K562 (cell line): ENCODE measurements at regions not wholly inside any gene's neighbourhood (a gene's known extent, or its start where the extent isn't known, plus 50 kb on each side); places are given as distances from the start of the nearest gene placed in this dataset.

Experiments
- ATAC-seq: fragments of 200-7000 bp; cut with Tn5 transposase; 3 replicates; pipeline ENCODE4 v1.9.1; 2020; ENCODE audit warnings: moderate library complexity
- BruUV-seq: library from RNA; stranded (reverse); fragments of 400-500 nt; replicated peaks from 2 replicates; lab custom pipeline; 2021; lab: Mats Ljungman, UMichigan
- CTCF ChIA-PET: fragments of 300-600 bp; formaldehyde crosslinking; extraction: SDS; loops from one replicate; lab custom pipeline; 2021; ENCODE audit warnings: low intra/inter-chr PET ratio; lab: Yijun Ruan, JAX
- POLR2A ChIA-PET: fragments of 300-600, 350-650 bp; sonication (Branson Sonifier 250); formaldehyde crosslinking; extraction: SDS; loops from one replicate; lab custom pipeline; 2021; ENCODE audit warnings: antibody characterized with exemption, inconsistent platforms; lab: Yijun Ruan, JAX
- DNase-seq, 4 experiments: peaks; one replicate each; pipeline versions ENCODE4 v3.0.0 to v3.0.0-alpha.2; 2011 to 2018; ENCODE audit warnings: low spot score in 3 of 4, mixed read lengths in 3 of 4; ENCODE audit errors: extremely low read depth in 1 of 4
- FAIRE-seq: peaks from 2 replicates; lab custom pipeline; 2011; peaks lifted over from hg19 to GRCh38; lab: Jason Lieb, UNC
- H2AFZ ChIP-seq: 2 replicates; pipeline ENCODE4 v1.6.0; 2011; ENCODE audit warnings: low read depth, low read length, control low read depth, inconsistent platforms
- H3K27ac ChIP-seq: fragments of 200-600 bp; 3 replicates; pipeline ENCODE4 v1.8.0; 2011; ENCODE audit warnings: low read depth, mild to moderate bottlenecking, control low read depth, inconsistent platforms, low read length, moderate library complexity, mixed read lengths; ENCODE audit errors: extremely low read depth
- H3K27me3 ChIP-seq, 2 experiments: fragments of 300-600 bp in 1 of 2; 2 replicates in 1 of 2; 3 replicates in 1 of 2; pipeline versions ENCODE4 v1.6.0 to v1.8.0; 2011; ENCODE audit warnings: inconsistent platforms in 2 of 2, low read length in 2 of 2, mild to moderate bottlenecking in 1 of 2, mixed read lengths in 1 of 2, moderate library complexity in 1 of 2; ENCODE audit not compliant: control insufficient read depth in 2 of 2, insufficient read depth in 2 of 2
- H3K36me3 ChIP-seq: fragments of 300-600 bp; 3 replicates; pipeline ENCODE4 v1.8.0; 2011; ENCODE audit warnings: mild to moderate bottlenecking, low read length, inconsistent platforms; ENCODE audit not compliant: control insufficient read depth, insufficient read depth
- H3K4me1 ChIP-seq, 2 experiments: fragments of 200-600 bp in 1 of 2; replicated peaks in 1 of 2; 2 replicates in 1 of 2; 3 replicates in 1 of 2; pipeline versions ENCODE4 v1.5.1 to v1.8.0; 2011; ENCODE audit warnings: inconsistent platforms in 2 of 2, low read length in 2 of 2, mild to moderate bottlenecking in 1 of 2, mixed read lengths in 1 of 2, moderate library complexity in 1 of 2; ENCODE audit not compliant: control insufficient read depth in 2 of 2, insufficient read depth in 2 of 2
- H3K4me2 ChIP-seq: 2 replicates; pipeline ENCODE4 v1.6.1; 2011; ENCODE audit warnings: low read length, control low read depth, inconsistent platforms, mixed read lengths; ENCODE audit not compliant: insufficient read depth
- H3K4me3 ChIP-seq: fragments of 200-600 bp; sonication (generic), shearing (Covaris generic); 2 replicates; pipeline ENCODE4 v1.5.1; 2016; ENCODE audit warnings: control low read depth, inconsistent platforms
- H3K79me2 ChIP-seq: fragments of 200-600 bp; 3 replicates; pipeline ENCODE4 v1.8.0; 2011; ENCODE audit warnings: low read length, inconsistent platforms; ENCODE audit not compliant: control insufficient read depth, insufficient read depth
- H3K9ac ChIP-seq, 2 experiments: 2 replicates each; pipeline versions ENCODE4 v1.6.0 to v1.6.1; 2011; ENCODE audit warnings: low read depth in 2 of 2, low read length in 2 of 2, control low read depth in 1 of 2, inconsistent platforms in 1 of 2, mild to moderate bottlenecking in 1 of 2, mixed read lengths in 1 of 2; ENCODE audit not compliant: insufficient read depth in 1 of 2
- H3K9me1 ChIP-seq: one replicate; pipeline ENCODE4 v1.6.0; 2011; ENCODE audit warnings: inconsistent platforms, mild to moderate bottlenecking, low read length, moderate library complexity; ENCODE audit not compliant: control insufficient read depth, insufficient read depth
- H3K9me3 ChIP-seq: replicated peaks from 2 replicates; pipeline ENCODE4 v1.5.1; 2011; ENCODE audit warnings: low read depth, low read length, inconsistent platforms; ENCODE audit not compliant: control insufficient read depth, insufficient read depth
- H4K20me1 ChIP-seq: replicated peaks from 2 replicates; pipeline ENCODE4 v1.6.1; 2011; ENCODE audit warnings: low read length, inconsistent platforms, mixed read lengths; ENCODE audit not compliant: control insufficient read depth, insufficient read depth
- CBFB ChIP-seq: sonication (generic); formaldehyde crosslinking; IDR thresholded peaks from 2 replicates; pipeline ENCODE4 v1.4.0; 2020; ENCODE audit warnings: mild to moderate bottlenecking, missing genetic modification reagents
- CEBPB ChIP-seq: fragments of 450-650 bp; IDR thresholded peaks from 2 replicates; pipeline ENCODE4 v1.6.1; 2016; ENCODE audit warnings: missing genetic modification characterization, missing compliant biosample characterization
- CEBPG ChIP-seq, 3 experiments: fragments of 200-800 bp in 1 of 3; sonication (Bioruptor generic) in 1 of 3; sonication (generic) in 1 of 3; formaldehyde crosslinking in 1 of 3; IDR thresholded peaks in 2 of 3; conservative IDR thresholded peaks in 1 of 3; 2 replicates each; pipeline versions ENCODE4 v1.6.1 to v1.8.0; 2016 to 2022; ENCODE audit warnings: missing compliant biosample characterization in 2 of 3, missing genetic modification characterization in 2 of 3, mild to moderate bottlenecking in 1 of 3, missing genetic modification reagents in 1 of 3
- HNRNPK ChIP-seq: fragments of 200-400 bp; formaldehyde crosslinking; IDR thresholded peaks from one replicate; pipeline ENCODE4 v1.6.1; 2018; ENCODE audit warnings: mild to moderate bottlenecking, low read depth, low read length; ENCODE audit not compliant: poor library complexity, severe bottlenecking
- MIER1 ChIP-seq: fragments of 450-650 bp; IDR thresholded peaks from 2 replicates; pipeline ENCODE4 v1.6.1; 2016; ENCODE audit warnings: antibody characterized with exemption, mild to moderate bottlenecking, low read depth
- NR2C2 ChIP-seq, 2 experiments: fragments of 200-800 bp in 1 of 2; sonication (Bioruptor generic) in 1 of 2; sonication (generic) in 1 of 2; formaldehyde crosslinking in 1 of 2; IDR thresholded peaks; 2 replicates each; pipeline versions ENCODE4 v1.6.1 to v1.8.0; 2016 to 2022; ENCODE audit warnings: mild to moderate bottlenecking in 1 of 2, missing compliant biosample characterization in 1 of 2, missing genetic modification characterization in 1 of 2, missing genetic modification reagents in 1 of 2
- PRMT5 ChIP-seq: sonication (generic); formaldehyde crosslinking; IDR thresholded peaks from 2 replicates; pipeline ENCODE4 v1.5.0; 2020; ENCODE audit warnings: missing genetic modification reagents
- RAD21 ChIP-seq, 2 experiments: fragments of 250-450 bp in 1 of 2; fragments of 450-650 bp in 1 of 2; sonication (Bioruptor Pico) in 1 of 2; formaldehyde crosslinking in 1 of 2; IDR thresholded peaks in 1 of 2; conservative IDR thresholded peaks in 1 of 2; 2 replicates each; pipeline versions ENCODE4 v1.4.0 to v1.8.0; 2020 to 2022; ENCODE audit warnings: mild to moderate bottlenecking in 2 of 2, moderate library complexity in 1 of 2
- TFAM ChIP-seq: fragments of 250-450 bp; sonication (Bioruptor Pico); conservative IDR thresholded peaks from 2 replicates; pipeline ENCODE4 v1.5.0; 2021; ENCODE audit warnings: mild to moderate bottlenecking, moderate library complexity
- XRCC3 ChIP-seq: fragments of 450-650 bp; IDR thresholded peaks from 2 replicates; pipeline ENCODE4 v1.6.1; 2017; ENCODE audit warnings: mild to moderate bottlenecking, moderate library complexity
- ZFP36 ChIP-seq: fragments of 150-350 bp; IDR thresholded peaks from 2 replicates; pipeline ENCODE4 v1.6.1; 2018; ENCODE audit warnings: low read length, low read depth; ENCODE audit not compliant: partially characterized antibody
- ZSCAN29 ChIP-seq: fragments of 450-650 bp; IDR thresholded peaks from 2 replicates; pipeline ENCODE4 v1.6.1; 2017
- WGBS: fragments of 100-300 bp; shearing (Covaris generic); methylation state at CpG from one replicate; pipeline ENCODE4 v1.1.6; 2016; ENCODE audit warnings: low coverage, mixed read lengths; ENCODE audit not compliant: insufficient coverage; ENCODE audit errors: missing lambda C conversion rate; 5-methylcytosine and 5-hydroxymethylcytosine counted together
- in situ Hi-C: fragments of 300-500 bp; cut with MboI; formaldehyde crosslinking; loops from 4 replicates; pipeline ENCODE4 v1.15.0; 2018; ENCODE audit warnings: inconsistent platforms, mixed read lengths
- intact Hi-C: fragments of 100-400 bp; cut with micrococcal nuclease; formaldehyde crosslinking; loops from 2 replicates; pipeline ENCODE4 v1.14.2; 2022
- TF ChIP-seq, protein P1 (sequence below), 2 experiments: fragments of 150-350 bp in 1 of 2; IDR thresholded peaks; 2 replicates each; pipeline ENCODE4 v1.6.1; 2012 to 2016; ENCODE audit warnings: low read depth in 2 of 2, low read length in 2 of 2, mild to moderate bottlenecking in 1 of 2, moderate library complexity in 1 of 2

- Histone ChIP-seq H3K9me1 (no peaks in the 10 kb centered on the region), H3K9me3 (0 out of 2 replicates have a peak, but pooled peaks cover 2% of the 10 kb centered on the region), H3K79me2 (no peaks in the 10 kb centered on the region), H4K20me1 (no peaks in the 10 kb centered on the region), H3K27me3 (no peaks in the 10 kb centered on the region), H3K9ac (no peak overlapping the region), H3K4me2 (no peak overlapping the region), H3K36me3 (no peaks in the 10 kb centered on the region), H3K27ac (no peak overlapping the region), H3K4me3 (no peak overlapping the region), H3K4me1 (no peaks in the 10 kb centered on the region), H2AFZ (no peak overlapping the region)
- BruUV-seq, result no TSS peak
- TF ChIP-seq XRCC3 (no peak), HNRNPK (no peak), MIER1 (no peak), PRMT5 (CRISPR knock-in tag) (no peak), TFAM (CRISPR knock-in tag) (no peak), ZSCAN29 (no peak), ZFP36 (no peak), RAD21 (CRISPR knock-in tag; conservative IDR thresholded peaks at IDR 0.05 in 1 of 2, IDR thresholded peaks at IDR 0.05 in 1 of 2) (no peak), CEBPG (CRISPR knock-in tag; IDR thresholded peaks at IDR 0.05) (no peak), CEBPG (tag; conservative IDR thresholded peaks at IDR 0.05 in 1 of 2, IDR thresholded peaks at IDR 0.05 in 1 of 2) (peak; percentile 29 to 82; a peak in 2 of 4 replicates), CBFB (CRISPR knock-in tag) (no peak), CEBPB (tag) (peak; percentile 83), NR2C2 (CRISPR knock-in tag; IDR thresholded peaks at IDR 0.05) (no peak), NR2C2 (tag; IDR thresholded peaks at IDR 0.05) (no peak)
- TF ChIP-seq, protein P1, sequence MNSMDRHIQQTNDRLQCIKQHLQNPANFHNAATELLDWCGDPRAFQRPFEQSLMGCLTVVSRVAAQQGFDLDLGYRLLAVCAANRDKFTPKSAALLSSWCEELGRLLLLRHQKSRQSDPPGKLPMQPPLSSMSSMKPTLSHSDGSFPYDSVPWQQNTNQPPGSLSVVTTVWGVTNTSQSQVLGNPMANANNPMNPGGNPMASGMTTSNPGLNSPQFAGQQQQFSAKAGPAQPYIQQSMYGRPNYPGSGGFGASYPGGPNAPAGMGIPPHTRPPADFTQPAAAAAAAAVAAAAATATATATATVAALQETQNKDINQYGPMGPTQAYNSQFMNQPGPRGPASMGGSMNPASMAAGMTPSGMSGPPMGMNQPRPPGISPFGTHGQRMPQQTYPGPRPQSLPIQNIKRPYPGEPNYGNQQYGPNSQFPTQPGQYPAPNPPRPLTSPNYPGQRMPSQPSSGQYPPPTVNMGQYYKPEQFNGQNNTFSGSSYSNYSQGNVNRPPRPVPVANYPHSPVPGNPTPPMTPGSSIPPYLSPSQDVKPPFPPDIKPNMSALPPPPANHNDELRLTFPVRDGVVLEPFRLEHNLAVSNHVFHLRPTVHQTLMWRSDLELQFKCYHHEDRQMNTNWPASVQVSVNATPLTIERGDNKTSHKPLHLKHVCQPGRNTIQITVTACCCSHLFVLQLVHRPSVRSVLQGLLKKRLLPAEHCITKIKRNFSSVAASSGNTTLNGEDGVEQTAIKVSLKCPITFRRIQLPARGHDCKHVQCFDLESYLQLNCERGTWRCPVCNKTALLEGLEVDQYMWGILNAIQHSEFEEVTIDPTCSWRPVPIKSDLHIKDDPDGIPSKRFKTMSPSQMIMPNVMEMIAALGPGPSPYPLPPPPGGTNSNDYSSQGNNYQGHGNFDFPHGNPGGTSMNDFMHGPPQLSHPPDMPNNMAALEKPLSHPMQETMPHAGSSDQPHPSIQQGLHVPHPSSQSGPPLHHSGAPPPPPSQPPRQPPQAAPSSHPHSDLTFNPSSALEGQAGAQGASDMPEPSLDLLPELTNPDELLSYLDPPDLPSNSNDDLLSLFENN (IDR thresholded peaks at IDR 0.05; ENCODE audit: low read depth in 2 of 2, low read length in 2 of 2), result no peak
- FAIRE-seq (no peak), DNase-seq (no peak), ATAC-seq (no peak)
- 0% methylated on average over 2 of the region's 2 CpGs for WGBS
- in situ Hi-C loops, result no loop called here
- intact Hi-C loops, result no loop called here
- POLR2A ChIA-PET, result interaction anchor here (0.6 kb wide), 1 partner anchor 14 kb away, joined by 3 read pairs; no protein-coding TSS in a partner anchor
- CTCF ChIA-PET, result no interaction called here
Measured at GRCh38 chr7:71055504-71055903, 76.4 kb upstream of the GALNT17 start.
